ENCODE measurements at regions not wholly inside any gene's neighbourhood (a gene's known extent, or its start where the extent isn't known, plus 50 kb on each side); places are given as distances from the start of the nearest gene placed in this dataset.

DNA sequence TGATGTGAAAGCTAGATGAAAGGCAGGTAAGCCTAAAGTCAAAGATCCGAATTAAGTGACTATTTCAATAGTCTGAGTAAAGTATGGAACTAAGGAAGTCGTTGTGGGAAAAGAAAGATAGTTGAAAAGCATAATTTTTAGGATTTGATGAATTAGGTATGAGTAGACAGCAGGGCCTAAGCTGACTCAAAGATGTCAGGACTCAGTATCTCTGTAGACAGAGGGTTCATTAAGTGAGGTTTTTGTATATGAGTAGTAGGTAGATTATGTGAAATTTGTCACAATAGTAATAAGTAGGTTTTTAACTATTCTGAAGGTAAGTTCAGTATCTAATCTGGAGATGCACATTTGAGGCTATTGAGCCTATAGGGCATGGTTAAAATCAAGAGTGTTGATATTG lies 196.4 kb downstream of the RASSF9 start:
- no peak for TF ChIP-seq CTCF (conservative IDR thresholded peaks at IDR 0.05; ENCODE audit: low read depth, low read length)
- no peak for TF ChIP-seq EZH2 (IDR thresholded peaks at IDR 0.05; ENCODE audit: borderline replicate concordance, low read depth, low read length, poor library complexity, severe bottlenecking)

Measured in A673 (cell line).